HFF-Myc (cell line): ENCODE measurements at regions not wholly inside any gene's neighbourhood (a gene's known extent, or its start where the extent isn't known, plus 50 kb on each side); places are given as distances from the start of the nearest gene placed in this dataset.

Source experiments
- DNase-seq: peaks from one replicate; pipeline ENCODE4 v3.0.0-alpha.2; 2011; ENCODE audit warnings: low read depth; ENCODE audit errors: extremely low read depth
- H3K4me3 ChIP-seq: replicated peaks from 2 replicates; pipeline ENCODE4 v1.5.1; 2011; ENCODE audit warnings: low read depth, mild to moderate bottlenecking, control low read depth, low read length
- CTCF ChIP-seq: IDR thresholded peaks from 2 replicates; pipeline ENCODE4 v1.5.1; 2012; ENCODE audit warnings: mild to moderate bottlenecking, low read depth, low read length, control low read depth; ENCODE audit errors: missing control alignments

- DNase-seq, result no peak
- no peak overlapping the region for H3K4me3 ChIP-seq
- TF ChIP-seq CTCF, result no peak
These were observed 372.9 kb downstream of the STIM2 start for GRCh38 chr4:27233531-27233930.

GRCh38 chr4:27234306-27234899 is 373.8 kb downstream of the STIM2 start:
- H3K4me3 ChIP-seq, result no peak overlapping the region
- TF ChIP-seq CTCF, result no peak
- DNase-seq, result no peak

GRCh38 chr4:27239641-27240040 is 379.0 kb downstream of the STIM2 start:
- no peak for TF ChIP-seq CTCF

DNA sequence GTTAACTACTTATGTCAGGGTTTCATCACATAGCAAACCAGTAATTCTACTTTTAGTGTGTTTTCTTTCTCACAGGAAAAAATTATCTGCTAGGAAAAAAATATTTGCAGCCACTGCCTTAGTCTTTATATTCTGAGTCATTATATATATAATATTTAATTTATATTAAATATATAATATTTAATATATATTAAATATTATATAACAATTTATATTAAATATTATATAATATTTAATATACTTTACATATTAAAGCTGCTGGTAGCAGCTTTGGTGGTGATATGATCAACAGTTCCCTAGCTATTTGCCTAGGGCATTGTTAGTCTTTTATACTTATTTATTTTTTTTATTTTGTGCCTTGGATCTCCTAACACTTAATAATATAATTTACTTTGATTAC is 381.6 kb downstream of the STIM2 start:
- H3K4me3 ChIP-seq, result no peak overlapping the region
- no peak for DNase-seq
- TF ChIP-seq CTCF, result no peak

More at GRCh38 chr4:27239641-27240040, 379.0 kb downstream of the STIM2 start:
- no peak overlapping the region for H3K4me3 ChIP-seq
- no peak for DNase-seq

- H3K4me3 ChIP-seq, result no peak overlapping the region
- DNase-seq, result no peak
- TF ChIP-seq CTCF, result no peak
These were observed 384.6 kb downstream of the STIM2 start for GRCh38 chr4:27245216-27245615.

DNA sequence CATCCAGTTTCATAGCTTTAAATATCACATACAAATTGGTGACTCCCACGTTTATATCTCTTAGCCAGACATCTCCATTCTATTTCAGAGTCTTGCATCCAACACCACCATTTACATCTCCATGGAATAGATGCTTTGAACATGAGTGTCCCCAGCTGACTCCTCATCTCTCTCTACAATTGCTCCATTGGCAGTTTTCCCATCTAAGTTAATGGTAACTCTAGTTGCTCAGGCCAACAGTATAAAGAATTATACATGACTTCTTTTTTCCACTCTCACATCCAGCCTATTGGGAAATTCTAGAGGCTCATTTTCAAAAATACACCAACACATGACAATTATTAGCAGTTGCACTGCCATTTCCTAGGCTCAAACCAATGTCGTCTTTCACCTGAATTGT is 388.2 kb downstream of the STIM2 start:
- TF ChIP-seq CTCF, result no peak
- no peak overlapping the region for H3K4me3 ChIP-seq
- no peak for DNase-seq

- no peak for DNase-seq
- H3K4me3 ChIP-seq, result no peak overlapping the region
- no peak for TF ChIP-seq CTCF
These were observed 391.1 kb downstream of the STIM2 start for GRCh38 chr4:27251771-27252170.
